NCI-H2081 treated with DMSO at 0.1 percent for 48 hours (cell line): ENCODE measurements at regions not wholly inside any gene's neighbourhood (a gene's known extent, or its start where the extent isn't known, plus 50 kb on each side); places are given as distances from the start of the nearest gene placed in this dataset.

Experiments used
- DNase-seq: peaks from one replicate; lab custom pipeline; 2025; lab: John Stamatoyannopoulos, UW

- DNase-seq: no peak
Observed at GRCh38 chr10:71023704-71024283, 135.4 kb upstream of the PCBD1 start.

- no peak for DNase-seq
Observed at GRCh38 chr10:71024490-71024889, 136.1 kb upstream of the PCBD1 start.

GRCh38 chr10:71025535-71025934 lies 137.2 kb upstream of the PCBD1 start:
- no peak for DNase-seq

GRCh38 chr10:71028066-71028465 lies 139.7 kb upstream of the PCBD1 start:
- no peak for DNase-seq

- DNase-seq: no peak
Observed at GRCh38 chr10:71029411-71029892, 141.1 kb upstream of the PCBD1 start.

GRCh38 chr10:71029907-71030306 lies 141.5 kb upstream of the PCBD1 start:
- DNase-seq: no peak

- no peak for DNase-seq
Observed at GRCh38 chr10:71031026-71031425, 142.7 kb upstream of the PCBD1 start.

- no peak for DNase-seq
Observed at GRCh38 chr10:71031603-71032002, 143.2 kb upstream of the PCBD1 start.

GRCh38 chr10:71032887-71033286 lies 144.5 kb upstream of the PCBD1 start:
- no peak for DNase-seq

GRCh38 chr10:71033396-71033980 lies 145.1 kb upstream of the PCBD1 start:
- no peak for DNase-seq

- DNase-seq: no peak
Observed at GRCh38 chr10:71035511-71036296, 147.3 kb upstream of the PCBD1 start.

- no peak for DNase-seq
Observed at GRCh38 chr10:71036297-71036966, 148.1 kb upstream of the PCBD1 start.

- no peak for DNase-seq
Observed at GRCh38 chr10:71038091-71038633, 149.8 kb upstream of the PCBD1 start.

GRCh38 chr10:71038921-71039320 lies 150.6 kb upstream of the PCBD1 start:
- no peak for DNase-seq

GRCh38 chr10:71039551-71039950 lies 151.2 kb upstream of the PCBD1 start:
- peak; percentile 6 for DNase-seq

GRCh38 chr10:71040343-71040742 lies 152.0 kb upstream of the PCBD1 start:
- no peak for DNase-seq

- DNase-seq: no peak
Observed at GRCh38 chr10:71040846-71041605, 152.7 kb upstream of the PCBD1 start.

GRCh38 chr10:71042216-71042615 lies 153.9 kb upstream of the PCBD1 start:
- DNase-seq: no peak

GRCh38 chr10:71042699-71043098 lies 154.3 kb upstream of the PCBD1 start:
- no peak for DNase-seq

GRCh38 chr10:71043858-71044257 lies 155.5 kb upstream of the PCBD1 start:
- no peak for DNase-seq

GRCh38 chr10:71044720-71045119 lies 156.4 kb upstream of the PCBD1 start:
- no peak for DNase-seq
